Fibroblast of pulmonary artery (primary cell): ENCODE measurements at regions not wholly inside any gene's neighbourhood (a gene's known extent, or its start where the extent isn't known, plus 50 kb on each side); places are given as distances from the start of the nearest gene placed in this dataset.
"Not testable (repeated sequence)": the region's sequence is repeated elsewhere in the genome, so short reads cannot be mapped to it uniquely, and the experiment has no call there.

Source experiments
- DNase-seq: peaks from one replicate; pipeline ENCODE4 v3.0.0-alpha.2; 2010; ENCODE audit warnings: low read depth
- H3K4me3 ChIP-seq: replicated peaks from 2 replicates; pipeline ENCODE4 v1.5.1; 2011; ENCODE audit warnings: low read depth, mild to moderate bottlenecking, control low read depth, low read length, moderate library complexity
- CTCF ChIP-seq: IDR thresholded peaks from 2 replicates; pipeline ENCODE4 v1.5.1; 2011; ENCODE audit warnings: mild to moderate bottlenecking, control low read depth, low read length, inconsistent platforms; ENCODE audit errors: missing control alignments

GRCh38 chr10:20668985-20669384 lies 228.1 kb downstream of the NEBL start:
- TF ChIP-seq CTCF: no peak
- no peak for DNase-seq
- no peak overlapping the region for H3K4me3 ChIP-seq

- no peak overlapping the region for H3K4me3 ChIP-seq
- no peak for TF ChIP-seq CTCF
- no peak for DNase-seq
Observed at GRCh38 chr10:20662742-20663141, 234.4 kb downstream of the NEBL start.

GRCh38 chr10:20659225-20659624 lies 237.9 kb downstream of the NEBL start:
- TF ChIP-seq CTCF: no peak
- DNase-seq: no peak

GRCh38 chr10:20658158-20658557 lies 239.0 kb downstream of the NEBL start:
- no peak overlapping the region for H3K4me3 ChIP-seq
- no peak for DNase-seq
- no peak for TF ChIP-seq CTCF

More at GRCh38 chr10:20659225-20659624, 237.9 kb downstream of the NEBL start:
- no peak overlapping the region for H3K4me3 ChIP-seq

GRCh38 chr10:20656886-20657285 lies 240.2 kb downstream of the NEBL start:
- DNase-seq: no peak
- no peak overlapping the region for H3K4me3 ChIP-seq

GRCh38 chr10:20652424-20652823 lies 244.7 kb downstream of the NEBL start:
- H3K4me3 ChIP-seq, DNase-seq: not testable (repeated sequence)

More at GRCh38 chr10:20656886-20657285, 240.2 kb downstream of the NEBL start:
- TF ChIP-seq CTCF: no peak

- DNase-seq: no peak
- TF ChIP-seq CTCF: no peak
- H3K4me3 ChIP-seq: no peak overlapping the region
Observed at GRCh38 chr10:20648263-20648874, 248.7 kb downstream of the NEBL start.

GRCh38 chr10:20647756-20648155 lies 249.4 kb downstream of the NEBL start:
- TF ChIP-seq CTCF: no peak
- no peak for DNase-seq
- H3K4me3 ChIP-seq: no peak overlapping the region
